ENCODE measurements at regions not wholly inside any gene's neighbourhood (a gene's known extent, or its start where the extent isn't known, plus 50 kb on each side); places are given as distances from the start of the nearest gene placed in this dataset.
"Not testable (repeated sequence)": the region's sequence is repeated elsewhere in the genome, so short reads cannot be mapped to it uniquely, and the experiment has no call there.

GRCh38 chr21:17370916-17371315, 141.9 kb upstream of the CXADR start:
- DNase-seq (no peak), ATAC-seq (no peak)
- intact Hi-C loops (cut with DNase I, micrococcal nuclease): no loop called here

- ATAC-seq (no peak), DNase-seq (no peak)
- intact Hi-C loops (cut with DNase I, micrococcal nuclease): no loop called here
Observed at GRCh38 chr21:17371450-17371849, 141.4 kb upstream of the CXADR start.

GRCh38 chr21:17372200-17372599, 140.6 kb upstream of the CXADR start:
- ATAC-seq (no peak), DNase-seq (no peak)
- intact Hi-C loops (cut with DNase I, micrococcal nuclease): no loop called here

- intact Hi-C loops (cut with DNase I, micrococcal nuclease): loop anchor here in 1 of 2 donors (5.0 kb wide), 1 partner anchor 196 kb away; no protein-coding TSS in a partner anchor
- DNase-seq: no peak
- ATAC-seq: peak; percentile 11
Observed at GRCh38 chr21:17386498-17386897, 126.3 kb upstream of the CXADR start.

- ATAC-seq: peak; percentile 77
- intact Hi-C loops (cut with DNase I, micrococcal nuclease): loop anchor here in 1 of 2 donors (5.0 kb wide), 1 partner anchor 195 kb away; no protein-coding TSS in a partner anchor
- DNase-seq: peak; percentile 26 to 60
Observed at GRCh38 chr21:17387030-17387617, 125.7 kb upstream of the CXADR start.

- intact Hi-C loops (cut with DNase I, micrococcal nuclease): loop anchor here in 1 of 2 donors (5.0 kb wide), 1 partner anchor 194 kb away; no protein-coding TSS in a partner anchor
- ATAC-seq (no peak), DNase-seq (no peak)
Observed at GRCh38 chr21:17388226-17388625, 124.6 kb upstream of the CXADR start.

GRCh38 chr21:17389311-17389710, 123.5 kb upstream of the CXADR start:
- no peak for ATAC-seq
- intact Hi-C loops (cut with DNase I, micrococcal nuclease): loop anchor here in 1 of 2 donors (5.0 kb wide), 1 partner anchor 193 kb away; no protein-coding TSS in a partner anchor
- DNase-seq: no peak

GRCh38 chr21:17390569-17390968, 122.3 kb upstream of the CXADR start:
- DNase-seq (no peak), ATAC-seq (no peak)
- intact Hi-C loops (cut with DNase I, micrococcal nuclease): no loop called here

GRCh38 chr21:17391811-17392340, 121.0 kb upstream of the CXADR start:
- ATAC-seq (peak; percentile 59), DNase-seq (no peak)
- intact Hi-C loops (cut with DNase I, micrococcal nuclease): no loop called here

GRCh38 chr21:17393413-17393812, 119.4 kb upstream of the CXADR start:
- ATAC-seq: no peak
- intact Hi-C loops (cut with DNase I, micrococcal nuclease): no loop called here

GRCh38 chr21:17396948-17397347, 115.9 kb upstream of the CXADR start:
- ATAC-seq (no peak), DNase-seq (no peak)
- intact Hi-C loops (cut with DNase I, micrococcal nuclease): no loop called here

More at GRCh38 chr21:17393413-17393812, 119.4 kb upstream of the CXADR start:
- DNase-seq: no peak

- ATAC-seq: no peak
- no peak for DNase-seq
- intact Hi-C loops (cut with DNase I, micrococcal nuclease): no loop called here
Observed at GRCh38 chr21:17397703-17398102, 115.1 kb upstream of the CXADR start.

- ATAC-seq; intact Hi-C loops (cut with DNase I, micrococcal nuclease); DNase-seq: not testable (repeated sequence)
Observed at GRCh38 chr21:17398954-17399353, 113.9 kb upstream of the CXADR start.

GRCh38 chr21:17402937-17403336, 109.9 kb upstream of the CXADR start:
- DNase-seq (no peak), ATAC-seq (no peak)
- intact Hi-C loops (cut with DNase I, micrococcal nuclease): no loop called here

- no peak for DNase-seq
- intact Hi-C loops (cut with DNase I, micrococcal nuclease): no loop called here
- no peak for ATAC-seq
Observed at GRCh38 chr21:17406202-17406601, 106.6 kb upstream of the CXADR start.

GRCh38 chr21:17414766-17415165, 98.1 kb upstream of the CXADR start:
- ATAC-seq (no peak), DNase-seq (no peak)
- intact Hi-C loops (cut with DNase I, micrococcal nuclease): no loop called here

GRCh38 chr21:17416139-17416538, 96.7 kb upstream of the CXADR start:
- DNase-seq (no peak), ATAC-seq (no peak)
- intact Hi-C loops (cut with DNase I, micrococcal nuclease): no loop called here

GRCh38 chr21:17422931-17423330, 89.9 kb upstream of the CXADR start:
- ATAC-seq (no peak), DNase-seq (no peak)
- intact Hi-C loops (cut with DNase I, micrococcal nuclease): no loop called here

GRCh38 chr21:17427157-17427556, 85.7 kb upstream of the CXADR start:
- intact Hi-C loops (cut with DNase I, micrococcal nuclease): no loop called here
- no peak for DNase-seq
- ATAC-seq: no peak

- DNase-seq: no peak
- ATAC-seq: no peak
- intact Hi-C loops (cut with DNase I, micrococcal nuclease): no loop called here
Observed at GRCh38 chr21:17427831-17428483, 84.9 kb upstream of the CXADR start.
